ENCODE measurements at regions not wholly inside any gene's neighbourhood (a gene's known extent, or its start where the extent isn't known, plus 50 kb on each side); places are given as distances from the start of the nearest gene placed in this dataset.

DNA sequence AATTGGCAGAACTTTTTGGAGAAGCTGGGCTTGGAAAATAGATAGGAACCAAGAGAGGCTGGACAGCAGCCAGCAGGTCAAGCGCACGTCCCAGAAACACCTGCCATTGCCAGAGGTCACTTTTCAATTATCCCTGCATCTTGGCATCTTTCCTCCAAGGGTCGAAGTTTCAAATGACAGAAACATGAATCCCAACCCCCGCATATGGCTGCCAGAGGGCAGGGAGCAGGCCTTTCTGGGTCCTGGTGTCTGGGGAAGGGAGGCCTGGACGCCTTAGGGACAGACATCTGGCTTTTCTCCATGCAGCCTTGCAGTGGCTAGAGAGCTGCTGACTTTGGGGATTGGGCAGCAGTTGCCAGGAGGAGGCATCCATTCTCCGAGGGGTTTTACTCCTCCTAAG, 164.5 kb upstream of the TPM1 start:
- no peak for DNase-seq

DNA sequence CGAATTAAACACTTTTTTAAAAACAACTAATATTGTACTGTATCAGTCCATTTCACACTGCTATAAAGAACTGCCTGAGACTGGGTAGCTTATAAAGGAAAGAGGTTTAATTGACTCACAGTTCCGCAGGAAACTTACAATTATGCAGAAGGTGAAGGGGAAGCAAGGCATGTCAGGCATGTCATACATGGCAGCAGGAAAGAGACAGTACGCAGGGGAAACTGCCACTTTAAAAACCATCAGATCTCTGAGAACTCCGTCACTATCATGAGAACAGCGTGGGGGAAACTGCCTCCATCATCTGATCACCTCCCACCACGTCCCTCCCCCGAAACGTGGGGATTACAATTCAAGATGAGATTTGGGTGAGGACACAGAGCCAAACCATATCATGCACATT, 162.8 kb upstream of the TPM1 start:
- DNase-seq = no peak

GRCh38 chr15:62880278-62880677, 162.3 kb upstream of the TPM1 start:
- DNase-seq = no peak

GRCh38 chr15:62881056-62881455, 161.5 kb upstream of the TPM1 start:
- no peak for DNase-seq

GRCh38 chr15:62883938-62884479, 158.5 kb upstream of the TPM1 start:
- no peak for DNase-seq

GRCh38 chr15:62886431-62887071, 156.0 kb upstream of the TPM1 start:
- no peak for DNase-seq

- no peak for DNase-seq
Observed at GRCh38 chr15:62887113-62887570, 155.4 kb upstream of the TPM1 start.

DNA sequence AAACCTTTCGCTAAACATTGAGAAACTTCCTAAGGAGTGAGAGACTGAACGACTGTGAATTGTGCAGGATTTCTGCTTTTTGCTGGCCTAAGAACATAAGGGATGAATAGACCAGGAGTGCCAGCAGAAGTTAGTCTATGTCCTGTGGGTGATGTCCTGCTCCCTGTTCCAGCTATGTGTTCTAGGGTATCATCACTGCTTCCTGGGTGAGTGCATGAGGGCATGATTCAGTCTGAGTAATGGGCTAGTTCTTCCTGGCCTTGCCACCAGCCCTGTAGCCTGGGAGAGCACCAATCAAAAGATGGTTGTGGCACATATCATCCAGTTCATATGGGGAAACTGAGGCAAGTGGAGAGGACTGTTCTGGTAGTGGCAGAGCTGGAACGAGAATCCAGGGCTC, 153.9 kb upstream of the TPM1 start:
- DNase-seq = no peak

DNA sequence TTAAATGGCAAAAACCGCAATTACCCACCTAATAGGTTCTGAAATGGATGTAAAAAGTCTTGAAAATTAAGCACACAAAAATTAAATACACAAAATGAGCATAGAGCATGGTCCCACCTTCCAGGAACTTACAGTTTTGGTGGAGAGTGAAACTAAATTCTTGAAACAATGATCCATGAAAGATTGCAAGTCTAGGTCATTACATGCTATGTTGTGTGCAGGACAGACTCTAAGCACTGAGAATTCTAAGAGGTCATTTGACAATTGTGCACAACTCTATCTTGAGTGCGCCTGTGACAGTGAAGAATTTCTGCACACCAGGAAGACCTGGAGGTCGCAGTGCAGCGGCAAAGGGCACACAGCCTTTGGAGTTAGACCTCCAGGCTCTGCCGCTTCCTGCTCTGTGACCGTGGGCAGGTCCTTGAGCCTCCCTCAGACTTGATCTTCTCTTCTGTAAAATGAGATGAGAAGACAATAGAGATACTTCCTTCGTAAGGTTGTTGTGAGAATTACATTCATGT, 153.3 kb upstream of the TPM1 start:
- DNase-seq = no peak

- no peak for DNase-seq
Observed at GRCh38 chr15:62889734-62890505, 152.6 kb upstream of the TPM1 start.

GRCh38 chr15:62894322-62895085, 148.0 kb upstream of the TPM1 start:
- no peak for DNase-seq

DNA sequence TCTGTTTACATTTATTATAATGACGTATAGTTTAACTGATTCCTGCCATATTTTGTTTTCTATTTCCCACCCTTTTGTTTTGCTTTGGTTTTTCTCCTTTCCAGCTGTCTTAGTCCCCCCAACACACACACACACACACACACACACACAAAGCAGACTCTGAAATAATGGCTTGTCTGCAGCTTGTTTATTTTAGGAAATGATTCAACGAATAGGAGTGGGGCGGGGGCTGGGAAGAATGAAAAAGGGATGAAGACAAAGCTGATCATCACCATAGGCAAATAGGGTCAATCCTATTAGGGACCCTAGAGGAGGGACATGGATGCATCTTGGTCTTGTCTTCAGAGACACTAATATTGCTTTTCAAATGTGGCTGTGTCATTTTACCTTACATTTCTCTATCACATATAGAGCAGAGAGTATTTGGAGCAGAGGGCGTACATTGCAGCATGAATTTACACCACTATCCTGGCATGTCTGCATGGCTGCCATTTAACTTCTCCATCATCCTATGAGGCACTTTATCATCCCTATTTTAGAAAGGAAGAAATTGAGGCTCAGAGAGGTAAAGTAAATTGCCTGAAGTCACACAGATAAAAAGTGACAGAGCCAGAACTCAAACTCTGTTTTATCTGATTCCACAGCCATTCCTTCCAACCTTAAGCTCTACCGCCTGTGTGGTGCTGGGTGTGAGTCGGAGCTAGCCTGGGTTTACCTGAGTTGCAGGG, 147.2 kb upstream of the TPM1 start:
- no peak for DNase-seq

GRCh38 chr15:62895905-62896316, 146.6 kb upstream of the TPM1 start:
- no peak for DNase-seq

DNA sequence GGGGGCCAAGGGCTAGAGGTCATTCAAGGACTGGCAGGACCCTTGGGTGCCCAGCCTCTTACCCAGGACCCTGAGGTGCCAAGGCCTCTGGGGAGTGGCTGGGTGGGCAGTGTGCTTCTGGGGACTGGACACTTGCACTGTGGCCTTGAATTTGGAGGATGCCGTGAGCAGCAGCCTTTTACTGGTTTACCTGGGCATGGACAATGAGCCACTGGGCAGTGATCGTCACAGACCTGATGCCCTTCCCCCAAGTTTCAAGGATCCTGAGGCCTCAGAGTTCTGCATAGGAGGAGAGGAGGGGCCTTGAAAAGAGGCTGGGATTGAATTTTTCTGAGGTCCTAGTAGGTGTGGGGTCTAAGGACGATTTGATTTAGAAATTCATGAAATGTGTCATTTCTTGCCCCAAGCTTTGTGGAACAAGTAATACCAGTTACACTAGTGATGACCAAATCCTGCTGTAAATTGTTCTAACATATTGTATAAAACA, 146.1 kb upstream of the TPM1 start:
- no peak for DNase-seq

DNA sequence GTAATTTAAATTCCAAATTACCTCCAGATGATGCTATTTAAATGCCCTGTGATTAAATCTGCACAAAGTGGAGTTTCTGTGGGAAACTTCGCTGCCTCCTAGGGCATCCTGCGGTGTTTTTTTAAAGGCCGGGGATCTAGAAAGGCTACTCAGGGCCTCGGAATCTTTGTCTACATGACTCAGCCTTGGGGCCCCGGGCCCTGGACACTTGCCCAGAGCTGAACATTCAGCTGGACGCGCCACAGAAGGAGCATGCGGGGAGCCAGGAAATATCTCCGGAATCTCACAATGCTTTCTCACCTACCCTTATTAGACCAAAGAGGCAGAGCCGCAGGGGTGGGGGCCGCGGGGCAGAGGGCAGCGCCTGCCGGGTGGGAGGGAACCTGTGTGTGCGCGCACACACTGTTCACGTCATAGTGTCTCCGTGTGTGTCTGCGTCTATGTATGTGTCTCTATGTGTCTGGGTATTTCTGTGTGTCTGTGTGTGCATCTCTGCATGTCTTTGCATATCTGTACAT, 145.5 kb upstream of the TPM1 start:
- no peak for DNase-seq

DNA sequence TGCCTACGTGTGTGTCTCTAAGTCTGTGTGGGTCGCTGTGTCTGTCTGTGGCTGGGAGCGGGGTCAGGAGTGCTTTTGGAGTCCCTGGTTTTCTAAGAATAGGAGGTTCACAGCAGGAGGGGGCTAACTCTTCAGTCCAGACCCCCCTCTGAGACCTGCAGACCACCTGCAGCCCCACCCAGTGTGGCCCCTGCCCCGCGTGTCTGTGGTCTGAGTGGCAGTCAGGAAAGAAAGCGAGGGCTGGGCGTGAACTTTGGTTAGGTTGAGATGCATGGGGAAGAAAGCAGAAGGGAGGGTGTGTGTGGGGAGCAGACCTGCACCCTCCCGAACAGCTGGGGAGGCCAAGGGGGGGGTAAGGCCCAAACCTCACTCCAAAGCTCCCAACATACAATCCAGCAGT, 144.9 kb upstream of the TPM1 start:
- DNase-seq = no peak

DNA sequence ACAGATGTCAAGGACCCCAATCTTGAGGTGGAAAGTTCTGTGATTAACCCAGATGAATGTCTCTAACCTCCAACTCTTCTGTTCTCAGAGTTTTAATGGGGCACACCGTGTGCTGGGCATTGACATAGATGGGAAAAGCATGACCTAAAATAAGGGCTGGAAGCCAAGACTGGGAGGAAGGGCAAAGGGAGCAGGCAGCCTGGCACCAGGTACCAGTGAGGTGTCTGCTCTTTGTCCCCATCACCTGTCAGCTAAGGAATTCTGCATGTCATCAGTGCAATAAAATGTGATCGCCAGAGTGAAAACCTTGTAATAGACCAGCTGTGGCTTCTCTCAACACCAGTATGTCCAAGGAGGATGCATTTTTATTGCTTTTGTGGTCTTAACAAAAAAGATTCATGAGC, 143.5 kb upstream of the TPM1 start:
- no peak for DNase-seq

DNA sequence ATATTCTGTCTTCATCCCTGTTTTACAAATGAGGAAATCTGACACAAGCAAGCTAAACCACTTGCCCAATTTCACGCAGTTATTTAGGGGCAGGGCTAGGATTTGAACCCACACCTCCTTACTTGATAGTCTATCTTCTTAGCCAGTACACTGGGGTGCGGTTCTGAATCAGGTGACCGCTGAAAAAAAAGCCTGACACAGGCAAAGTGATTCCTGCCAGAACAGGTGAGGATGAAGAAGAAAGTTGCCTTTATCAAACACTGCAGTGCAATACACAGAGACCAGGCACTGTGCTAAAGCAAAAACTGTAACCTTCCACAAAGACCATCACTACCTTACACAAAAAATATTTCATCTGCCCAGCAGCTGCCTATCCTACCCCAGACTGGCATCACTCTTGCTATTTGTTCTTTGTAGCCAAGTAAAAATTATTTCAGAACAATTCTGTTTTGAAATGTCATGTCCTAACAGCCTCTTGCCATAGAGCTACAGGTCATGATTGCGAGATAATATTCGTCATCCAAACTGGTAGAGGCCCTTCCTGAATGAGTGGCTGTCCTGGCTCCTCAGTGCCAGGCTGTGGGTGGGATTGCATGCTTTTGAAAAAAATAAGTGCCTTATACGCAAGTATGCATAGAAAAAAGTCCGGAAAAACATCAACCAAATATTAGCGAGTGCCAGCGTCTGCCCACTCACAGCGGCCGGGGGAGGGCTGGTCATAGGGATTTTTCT, 142.3 kb upstream of the TPM1 start:
- no peak for DNase-seq

DNA sequence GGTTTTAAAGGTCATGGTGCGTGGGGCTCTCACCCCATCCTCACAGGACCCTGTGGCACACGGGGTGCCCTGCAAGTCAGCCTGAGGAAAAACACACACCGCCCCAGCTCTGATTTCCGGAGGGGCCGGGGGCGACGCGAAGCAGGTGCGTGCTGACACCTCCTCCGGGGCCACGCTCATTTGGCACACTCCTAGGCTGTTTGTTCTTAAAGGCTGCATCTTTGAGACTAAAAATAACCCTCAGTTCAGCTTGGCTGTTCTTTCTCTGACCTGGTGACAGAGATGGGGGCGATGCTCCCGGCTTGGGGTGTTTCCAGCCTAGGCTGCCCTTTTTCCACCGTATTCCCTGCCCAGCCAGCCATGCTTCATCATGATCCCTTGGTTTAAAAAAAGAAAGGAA, 141.5 kb upstream of the TPM1 start:
- no peak for DNase-seq

GRCh38 chr15:62901909-62902546, 140.5 kb upstream of the TPM1 start:
- DNase-seq = no peak

- no peak for DNase-seq
Observed at GRCh38 chr15:62902821-62903220, 139.7 kb upstream of the TPM1 start.
